Uterus (tissue), 2 donors: ENCODE measurements at regions not wholly inside any gene's neighbourhood (a gene's known extent, or its start where the extent isn't known, plus 50 kb on each side); places are given as distances from the start of the nearest gene placed in this dataset.

Source experiments
- CTCF ChIP-seq, 4 experiments: fragments of 200-600 bp in 2 of 4; fragments of 450-650 bp in 2 of 4; sonication (generic) in 2 of 4; IDR thresholded peaks; one replicate each; pipeline ENCODE4 v1.5.1; 2016 to 2019; ENCODE audit warnings: antibody characterized with exemption in 4 of 4, mild to moderate bottlenecking in 2 of 4, moderate library complexity in 1 of 4
- POLR2A ChIP-seq, 2 donors: fragments of 450-650 bp; IDR thresholded peaks; one replicate each; pipeline ENCODE4 v1.6.1; 2016; ENCODE audit warnings: antibody characterized with exemption in 2 of 2, mild to moderate bottlenecking in 1 of 2, moderate library complexity in 1 of 2

GRCh38 chr7:36092221-36092771 lies 60.8 kb upstream of the EEPD1 start:
- TF ChIP-seq CTCF (IDR thresholded peaks at IDR 0.05) (no peak), POLR2A (IDR thresholded peaks at IDR 0.05) (no peak)
